Activated T-cell treated with anti-CD3 and anti-CD28 coated beads, Interleukin-2, amount 50 U/mL, for 48 hours (primary cell): ENCODE measurements at regions not wholly inside any gene's neighbourhood (a gene's known extent, or its start where the extent isn't known, plus 50 kb on each side); places are given as distances from the start of the nearest gene placed in this dataset.
"Not testable (repeated sequence)": the region's sequence is repeated elsewhere in the genome, so short reads cannot be mapped to it uniquely, and the experiment has no call there.

Source experiments
- DNase-seq, 2 experiments: peaks; one replicate each; pipeline ENCODE4 v3.0.0-alpha.2; 2020

DNA sequence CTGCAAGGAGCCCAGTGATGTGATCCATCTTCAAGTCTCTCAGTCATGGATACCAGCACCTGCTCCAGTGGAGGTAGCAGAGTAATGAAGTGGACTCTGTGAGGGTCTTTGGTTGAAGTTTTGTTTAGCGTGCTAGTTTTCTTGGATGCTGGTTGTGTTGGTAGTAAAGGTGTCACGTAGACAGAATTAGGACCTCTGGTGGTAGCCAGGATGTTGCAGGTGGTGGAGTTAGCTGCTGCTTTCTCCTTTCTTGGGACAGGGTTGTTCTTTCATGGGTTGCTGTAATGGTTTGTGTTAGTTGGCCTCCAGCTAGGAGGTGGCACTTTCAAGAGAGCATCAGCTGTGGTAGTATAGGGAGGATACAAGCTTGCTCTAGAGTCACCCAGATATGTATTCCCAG lies 125.2 kb downstream of the ANXA2 start:
- no peak for DNase-seq

DNA sequence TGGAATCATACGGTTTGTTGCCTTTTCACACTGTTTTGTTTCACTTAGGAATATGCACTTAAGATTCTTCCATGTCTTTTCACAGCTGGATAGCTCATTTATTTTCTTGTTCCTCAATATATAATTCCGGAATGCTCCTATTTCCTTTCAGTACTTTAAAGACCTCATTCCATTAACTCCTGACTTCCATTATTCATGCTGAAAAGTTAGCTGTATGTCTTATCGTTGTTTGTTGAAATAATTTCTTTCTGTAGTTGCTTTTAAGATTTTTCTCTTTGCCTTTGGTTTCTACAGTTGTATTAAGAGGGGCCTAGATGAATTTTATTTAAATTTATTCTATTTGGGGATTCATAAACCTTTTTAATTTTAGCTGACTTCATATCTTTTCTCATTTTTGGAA lies 122.2 kb downstream of the ANXA2 start:
- no peak for DNase-seq

DNA sequence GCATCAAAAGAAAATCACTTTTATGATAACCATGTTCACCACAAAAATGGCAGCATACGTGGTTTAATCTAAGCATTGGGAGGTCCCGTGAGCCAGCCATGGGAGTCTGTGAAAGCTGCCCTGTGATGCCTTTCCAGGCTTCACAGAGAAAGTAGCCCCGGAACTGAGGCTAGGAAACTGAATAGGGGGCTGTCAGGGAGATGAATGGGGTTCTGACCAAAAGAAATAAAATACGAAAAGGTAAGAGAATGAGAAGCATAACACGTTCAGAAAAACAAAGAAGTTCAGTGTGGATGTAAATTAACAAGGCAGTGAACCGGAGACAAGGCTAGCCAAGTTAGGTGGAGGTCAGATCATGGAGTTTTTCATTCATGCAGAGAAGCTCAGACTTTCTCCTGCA lies 118.9 kb downstream of the ANXA2 start:
- DNase-seq, result no peak

DNA sequence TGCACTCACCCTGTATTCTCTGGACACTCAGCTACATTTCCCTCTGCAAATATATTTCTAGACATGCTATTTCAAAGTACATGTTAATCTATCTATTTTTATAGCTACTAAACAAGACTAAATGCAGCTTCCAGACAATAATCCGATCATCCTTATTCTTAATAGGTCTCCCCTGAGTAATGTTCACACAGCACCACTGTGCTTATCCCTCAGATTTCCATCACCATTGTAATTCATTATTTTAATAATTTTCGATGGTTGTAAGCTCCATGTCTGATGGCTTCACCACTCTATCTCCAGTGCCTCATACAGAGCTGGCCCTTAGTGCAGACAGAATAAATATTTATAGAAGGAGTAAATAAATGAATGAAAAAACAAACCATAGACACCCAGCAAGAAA lies 117.5 kb downstream of the ANXA2 start:
- no peak for DNase-seq

DNA sequence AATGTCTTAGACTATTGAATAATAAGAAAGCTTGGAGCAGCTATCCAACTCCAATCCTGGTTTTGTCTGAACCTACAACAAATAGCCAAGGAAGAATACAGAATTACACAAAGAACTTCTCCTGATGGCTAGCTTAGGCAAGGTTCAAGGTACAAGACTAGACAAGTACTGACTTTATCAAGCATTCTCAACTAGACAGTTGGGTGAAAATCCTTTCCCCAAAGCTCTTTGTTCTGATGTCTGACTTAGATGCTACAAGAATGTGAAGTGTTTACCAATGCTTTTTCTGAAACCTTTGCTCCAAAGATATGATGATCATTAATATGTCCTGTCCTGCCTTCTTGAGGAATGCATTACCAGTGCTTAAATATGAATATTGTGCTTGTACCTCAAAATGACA lies 113.8 kb downstream of the ANXA2 start:
- no peak for DNase-seq

DNA sequence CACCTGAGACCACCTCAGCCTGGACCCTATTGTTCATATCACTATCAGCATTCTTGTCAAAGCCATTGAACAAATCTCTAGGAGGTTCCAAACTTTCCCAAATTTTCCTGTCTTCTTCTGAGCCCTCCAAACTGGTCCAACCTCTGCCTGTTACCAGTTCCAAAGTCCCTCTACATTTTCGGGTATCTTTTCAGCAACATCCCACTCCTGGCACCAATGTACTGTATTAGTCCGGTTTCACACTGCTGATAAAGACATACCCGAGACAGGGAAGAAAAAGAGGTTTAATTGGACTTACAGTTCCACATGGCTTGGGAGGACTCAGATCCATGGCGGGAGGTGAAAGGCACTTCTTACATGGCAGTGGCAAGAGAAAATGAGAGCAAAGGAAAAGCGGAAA lies 101.9 kb downstream of the ANXA2 start:
- not testable (repeated sequence) for DNase-seq

DNA sequence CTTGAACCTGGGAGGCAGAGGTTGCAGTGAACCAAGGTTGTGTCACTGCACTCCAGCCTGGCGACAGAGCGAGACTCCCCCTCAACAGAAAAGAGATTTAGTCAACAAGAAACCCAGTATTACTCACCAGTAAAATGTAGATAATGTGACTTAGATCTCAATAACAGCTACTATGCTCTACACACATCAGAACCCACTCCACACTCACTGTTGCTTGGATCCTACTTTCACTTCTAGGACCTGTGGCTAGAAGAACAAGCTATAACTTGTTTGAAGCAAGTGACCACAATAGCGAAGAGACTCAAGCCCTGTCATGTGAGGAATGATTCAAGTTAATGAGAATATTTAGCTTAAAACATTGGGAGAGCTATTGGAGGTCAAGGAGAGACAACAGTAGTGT lies 100.7 kb downstream of the ANXA2 start:
- no peak for DNase-seq
